Stimulated activated effector memory CD8-positive, alpha-beta T cell treated with anti-CD3 and anti-CD28 coated beads, Interleukin-12 subunit alpha, Interleukin-12 subunit beta, amount 100 ng/mL, for 72 hours (primary cell): ENCODE measurements at regions not wholly inside any gene's neighbourhood (a gene's known extent, or its start where the extent isn't known, plus 50 kb on each side); places are given as distances from the start of the nearest gene placed in this dataset.

Source experiments
- ATAC-seq: fragments of 150-1000 bp; cut with Tn5 transposase; 2 replicates; pipeline ENCODE4 v1.10.0; 2021
- DNase-seq, 2 donors: peaks; one replicate each; pipeline ENCODE4 v3.0.0; 2021 to 2022; ENCODE audit warnings: low spot score in 2 of 2
- H3K27ac Mint-ChIP-seq: one replicate; pipeline ENCODE4 v1.8.0; 2022; ENCODE audit warnings: mild to moderate bottlenecking, mixed read lengths
- H3K36me3 Mint-ChIP-seq: one replicate; pipeline ENCODE4 v1.8.0; 2022; ENCODE audit warnings: mild to moderate bottlenecking, mixed read lengths
- H3K4me1 Mint-ChIP-seq: one replicate; pipeline ENCODE4 v1.8.0; 2022; ENCODE audit warnings: mixed read lengths
- H3K4me3 Mint-ChIP-seq: one replicate; pipeline ENCODE4 v1.8.0; 2022; ENCODE audit warnings: mild to moderate bottlenecking, mixed read lengths
- H3K9me3 Mint-ChIP-seq: one replicate; pipeline ENCODE4 v1.8.0; 2022; ENCODE audit warnings: mixed read lengths

- H3K4me3 Mint-ChIP-seq = no peak overlapping the region
- peak overlapping the region; percentile 5 for H3K27ac Mint-ChIP-seq
- ATAC-seq = no peak
- no peaks in the 10 kb centered on the region for H3K9me3 Mint-ChIP-seq
- H3K4me1 Mint-ChIP-seq = peaks cover 9% of the 10 kb centered on the region
- no peaks in the 10 kb centered on the region for H3K36me3 Mint-ChIP-seq
- no peak for DNase-seq
Measured at GRCh38 chr5:96340357-96340756, 92.7 kb downstream of the PCSK1 start.

DNA sequence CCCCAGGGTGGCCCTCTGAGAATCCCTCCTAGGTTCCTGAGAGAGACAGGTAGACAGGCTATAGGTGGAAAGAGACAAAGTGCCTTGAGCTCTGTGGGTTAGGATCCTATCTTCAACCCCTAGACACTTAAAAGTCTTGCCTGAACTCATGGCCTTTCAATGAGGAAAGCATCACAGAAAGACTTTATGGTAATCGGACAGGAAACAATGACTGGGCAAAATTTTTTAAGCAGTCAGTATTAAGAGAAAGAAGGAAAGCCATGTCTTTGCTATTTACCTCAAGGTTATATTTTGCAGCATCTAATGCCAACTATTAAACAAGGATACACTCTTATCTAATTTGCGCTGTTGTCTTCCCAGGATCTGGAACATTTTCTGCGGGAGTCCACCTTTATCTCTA is 93.2 kb downstream of the PCSK1 start:
- H3K9me3 Mint-ChIP-seq = no peaks in the 10 kb centered on the region
- DNase-seq = no peak
- no peak overlapping the region for H3K27ac Mint-ChIP-seq
- H3K36me3 Mint-ChIP-seq = no peaks in the 10 kb centered on the region
- peaks cover 4% of the 10 kb centered on the region for H3K4me1 Mint-ChIP-seq
- no peak overlapping the region for H3K4me3 Mint-ChIP-seq
- ATAC-seq = no peak

DNA sequence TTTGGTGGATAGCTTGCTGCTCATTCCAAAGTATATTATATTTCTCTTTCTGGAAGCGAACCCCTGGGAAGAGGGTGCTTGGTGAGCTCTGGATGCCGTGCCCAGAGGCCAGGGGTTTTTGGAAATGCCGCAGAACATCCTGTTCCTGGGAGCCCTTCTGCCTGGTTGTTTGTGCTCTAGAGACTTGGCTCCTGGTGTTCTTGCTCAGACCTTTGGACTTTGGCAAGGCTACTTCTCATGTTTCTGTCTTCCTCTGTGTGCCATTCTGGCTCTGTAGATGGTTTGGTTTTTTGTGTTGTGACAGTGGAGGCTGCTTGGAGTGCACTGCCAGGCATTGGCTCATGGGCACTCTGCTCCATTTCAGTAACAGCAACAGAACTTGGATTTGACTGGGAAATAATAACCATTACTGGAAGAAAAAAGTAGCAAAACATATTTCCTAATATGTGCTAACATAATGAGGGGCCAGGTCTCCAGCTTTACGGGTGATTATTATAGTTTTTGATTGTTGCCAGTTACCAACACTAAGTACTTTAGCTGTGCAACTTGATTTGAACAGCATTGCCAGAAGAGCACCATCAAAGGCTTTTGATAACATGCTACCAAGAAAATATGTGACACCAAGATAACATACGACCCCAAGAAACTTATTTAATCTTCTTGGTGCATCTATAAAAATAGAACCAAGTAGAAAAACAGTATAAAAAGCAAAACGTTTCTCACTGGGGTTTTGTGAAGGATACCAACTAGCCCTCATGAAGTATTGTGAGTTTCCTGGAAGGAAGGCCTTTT is 94.2 kb downstream of the PCSK1 start:
- no peak overlapping the region for H3K4me3 Mint-ChIP-seq
- H3K27ac Mint-ChIP-seq = no peak overlapping the region
- no peaks in the 10 kb centered on the region for H3K36me3 Mint-ChIP-seq
- no peak for ATAC-seq
- H3K9me3 Mint-ChIP-seq = no peaks in the 10 kb centered on the region
- no peaks in the 10 kb centered on the region for H3K4me1 Mint-ChIP-seq
- no peak for DNase-seq

- no peak overlapping the region for H3K4me3 Mint-ChIP-seq
- ATAC-seq (no peak), DNase-seq (no peak)
- no peaks in the 10 kb centered on the region for H3K4me1 Mint-ChIP-seq
- H3K9me3 Mint-ChIP-seq = no peaks in the 10 kb centered on the region
- no peak overlapping the region for H3K27ac Mint-ChIP-seq
- H3K36me3 Mint-ChIP-seq = no peaks in the 10 kb centered on the region
Measured at GRCh38 chr5:96338091-96338490, 95.0 kb downstream of the PCSK1 start.

- Mint-ChIP-seq H3K4me3 (no peak overlapping the region), H3K4me1 (no peaks in the 10 kb centered on the region), H3K9me3 (no peaks in the 10 kb centered on the region), H3K27ac (no peak overlapping the region), H3K36me3 (no peaks in the 10 kb centered on the region)
- no peak for DNase-seq
- ATAC-seq = no peak
Measured at GRCh38 chr5:96337048-96337781, 95.8 kb downstream of the PCSK1 start.

GRCh38 chr5:96336351-96336985 is 96.6 kb downstream of the PCSK1 start:
- no peaks in the 10 kb centered on the region for H3K9me3 Mint-ChIP-seq
- DNase-seq (peak; percentile 26 to 76), ATAC-seq (peak; percentile 80)
- H3K27ac Mint-ChIP-seq = no peak overlapping the region
- H3K4me1 Mint-ChIP-seq = no peaks in the 10 kb centered on the region
- no peaks in the 10 kb centered on the region for H3K36me3 Mint-ChIP-seq
- H3K4me3 Mint-ChIP-seq = no peak overlapping the region

DNA sequence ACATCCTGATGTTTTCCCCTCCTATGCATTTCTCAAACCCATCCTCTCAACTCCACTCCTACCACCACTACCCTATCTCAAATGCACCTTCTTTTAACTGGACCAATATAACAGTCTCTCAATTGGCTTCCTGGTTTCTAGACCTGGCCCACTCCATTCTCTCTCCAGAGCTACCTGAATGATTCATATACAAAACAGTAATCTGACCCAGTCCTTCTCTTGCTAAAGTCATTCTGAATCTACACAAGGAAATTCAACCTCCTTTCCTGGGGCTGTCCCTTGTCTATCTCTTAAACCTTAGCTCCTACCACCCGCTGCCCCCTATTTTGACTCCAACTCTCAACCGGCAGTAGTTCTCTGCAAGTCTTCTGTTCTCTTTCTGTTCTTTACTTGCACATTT is 97.2 kb downstream of the PCSK1 start:
- peaks cover under 1% of the 10 kb centered on the region for H3K4me1 Mint-ChIP-seq
- no peaks in the 10 kb centered on the region for H3K36me3 Mint-ChIP-seq
- DNase-seq = no peak
- H3K4me3 Mint-ChIP-seq = no peak overlapping the region
- H3K9me3 Mint-ChIP-seq = no peaks in the 10 kb centered on the region
- peak; percentile 75 for ATAC-seq
- H3K27ac Mint-ChIP-seq = no peak overlapping the region

GRCh38 chr5:96333391-96333790 is 99.7 kb downstream of the PCSK1 start:
- no peak overlapping the region for H3K27ac Mint-ChIP-seq
- no peaks in the 10 kb centered on the region for H3K9me3 Mint-ChIP-seq
- DNase-seq (no peak), ATAC-seq (no peak)
- H3K36me3 Mint-ChIP-seq = no peaks in the 10 kb centered on the region
- H3K4me1 Mint-ChIP-seq = peaks cover 10% of the 10 kb centered on the region
- H3K4me3 Mint-ChIP-seq = no peak overlapping the region

GRCh38 chr5:96332535-96333366 is 100.3 kb downstream of the PCSK1 start:
- Mint-ChIP-seq H3K9me3 (no peaks in the 10 kb centered on the region), H3K4me3 (no peak overlapping the region), H3K4me1 (peaks cover 10% of the 10 kb centered on the region), H3K36me3 (no peaks in the 10 kb centered on the region), H3K27ac (no peak overlapping the region)
- ATAC-seq (no peak), DNase-seq (no peak)

GRCh38 chr5:96331681-96332361 is 101.2 kb downstream of the PCSK1 start:
- Mint-ChIP-seq H3K36me3 (no peaks in the 10 kb centered on the region), H3K27ac (no peak overlapping the region), H3K4me3 (no peak overlapping the region), H3K9me3 (no peaks in the 10 kb centered on the region), H3K4me1 (peaks cover 10% of the 10 kb centered on the region)
- no peak for ATAC-seq
- DNase-seq = no peak

GRCh38 chr5:96331210-96331609 is 101.8 kb downstream of the PCSK1 start:
- Mint-ChIP-seq H3K4me1 (peaks cover 10% of the 10 kb centered on the region), H3K36me3 (no peaks in the 10 kb centered on the region), H3K9me3 (no peaks in the 10 kb centered on the region), H3K27ac (no peak overlapping the region), H3K4me3 (no peak overlapping the region)
- DNase-seq (no peak), ATAC-seq (no peak)

DNA sequence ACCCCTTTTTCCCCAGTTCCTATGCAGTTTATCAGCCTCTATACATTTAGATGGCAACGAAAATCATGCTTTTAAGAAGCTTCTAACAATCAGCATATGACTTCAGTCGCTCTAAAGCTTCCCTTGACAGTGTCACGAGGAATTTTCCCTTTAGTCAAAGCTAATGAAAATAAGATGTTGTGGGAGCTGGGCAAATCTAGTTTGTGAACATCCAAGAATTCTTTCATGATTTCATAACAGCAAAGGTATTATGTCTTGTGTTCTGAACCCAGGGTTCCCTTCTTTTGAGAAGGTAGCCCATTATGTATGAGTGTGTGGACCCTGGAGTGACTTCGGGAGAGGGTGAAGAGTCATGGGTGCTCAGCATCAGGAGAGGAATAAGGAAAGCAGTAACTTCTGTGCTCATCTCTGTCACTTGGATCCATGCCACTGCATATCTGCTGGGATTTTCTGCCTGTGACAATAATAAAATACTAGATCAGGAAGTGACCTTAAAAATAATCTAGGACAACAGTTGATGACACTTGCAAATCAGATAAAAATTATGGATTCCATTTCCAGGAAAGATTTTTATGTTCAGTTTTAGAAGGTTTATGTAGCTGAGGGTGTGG is 102.4 kb downstream of the PCSK1 start:
- DNase-seq = no peak
- no peaks in the 10 kb centered on the region for H3K36me3 Mint-ChIP-seq
- no peaks in the 10 kb centered on the region for H3K9me3 Mint-ChIP-seq
- H3K27ac Mint-ChIP-seq = peak overlapping the region; percentile 27
- peaks cover 10% of the 10 kb centered on the region for H3K4me1 Mint-ChIP-seq
- no peak for ATAC-seq
- H3K4me3 Mint-ChIP-seq = no peak overlapping the region

DNA sequence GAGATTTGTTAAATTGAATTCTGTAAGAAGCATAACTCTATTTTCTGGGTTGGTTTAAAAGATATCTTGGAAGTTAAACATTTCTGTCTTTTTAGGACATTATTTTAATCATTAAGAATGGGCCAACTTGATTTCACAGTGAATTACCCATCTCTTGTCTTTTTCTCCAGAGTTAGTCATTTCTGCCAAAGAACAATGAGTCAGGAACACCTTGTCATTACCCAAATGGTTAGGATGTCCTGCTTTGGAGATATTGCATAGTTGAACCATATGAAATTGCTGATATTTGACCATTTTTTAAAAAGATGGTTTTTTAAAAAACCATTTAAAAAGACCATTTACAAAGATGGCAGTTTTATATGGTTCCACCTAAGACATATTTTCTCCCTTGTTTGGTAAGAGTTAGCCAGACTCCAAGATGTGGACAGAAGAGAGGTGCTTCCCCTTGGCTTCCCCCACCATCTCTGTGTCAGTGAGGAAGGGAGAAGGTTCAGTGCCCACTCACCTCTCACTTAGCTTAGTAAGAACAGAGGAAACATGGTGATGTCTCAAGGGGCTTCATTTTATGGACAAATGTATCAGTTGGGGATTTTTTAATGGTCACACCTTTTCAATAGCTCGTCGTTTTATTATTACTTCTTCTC is 103.0 kb downstream of the PCSK1 start:
- H3K4me3 Mint-ChIP-seq = no peak overlapping the region
- DNase-seq = no peak
- peak overlapping the region; percentile 27 for H3K27ac Mint-ChIP-seq
- peak; percentile 87 for ATAC-seq
- no peaks in the 10 kb centered on the region for H3K9me3 Mint-ChIP-seq
- H3K4me1 Mint-ChIP-seq = peaks cover 10% of the 10 kb centered on the region
- H3K36me3 Mint-ChIP-seq = no peaks in the 10 kb centered on the region

DNA sequence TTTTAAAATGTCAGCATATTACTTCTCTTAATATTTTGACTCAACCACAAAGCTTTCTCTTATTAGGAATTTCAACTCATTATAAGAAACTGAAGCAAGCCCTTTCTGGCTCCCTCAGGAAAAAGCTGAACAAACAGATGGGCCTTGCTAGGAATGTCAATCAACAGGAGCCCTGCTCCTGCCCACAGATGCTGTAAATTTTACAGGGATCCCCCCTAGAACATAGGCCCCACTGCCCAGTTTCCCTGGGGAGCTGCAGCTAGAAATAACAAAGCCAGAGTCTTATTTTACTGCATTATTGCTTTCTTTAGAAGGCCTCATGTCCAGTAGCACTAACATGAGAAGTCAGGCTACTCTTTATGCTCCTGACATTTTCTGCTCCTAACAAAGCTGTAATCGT is 103.8 kb downstream of the PCSK1 start:
- Mint-ChIP-seq H3K36me3 (no peaks in the 10 kb centered on the region), H3K4me3 (no peak overlapping the region), H3K9me3 (no peaks in the 10 kb centered on the region), H3K4me1 (peaks cover 10% of the 10 kb centered on the region), H3K27ac (no peak overlapping the region)
- DNase-seq (no peak), ATAC-seq (no peak)
